ENCODE measurements at regions not wholly inside any gene's neighbourhood (a gene's known extent, or its start where the extent isn't known, plus 50 kb on each side); places are given as distances from the start of the nearest gene placed in this dataset.

GRCh38 chr3:71859123-71859519, 74.2 kb upstream of the PROK2 start:
- H3K4me1 ChIP-seq (ENCODE audit: insufficient read depth, low read length), result peaks cover 15% of the 10 kb centered on the region
- H2AFZ ChIP-seq (ENCODE audit: low read depth, low read length), result no peak overlapping the region
- H3K9me3 ChIP-seq (ENCODE audit: low read length), result peaks cover 5% of the 10 kb centered on the region
- H3K4me3 ChIP-seq (ENCODE audit: low read length), result no peak overlapping the region
- no peaks in the 10 kb centered on the region for H3K27me3 ChIP-seq (ENCODE audit: insufficient read depth, low read length)
- H3K36me3 ChIP-seq (ENCODE audit: insufficient read depth, low read length), result no peaks in the 10 kb centered on the region

- H3K9me3 ChIP-seq (ENCODE audit: low read length), result peaks cover 5% of the 10 kb centered on the region
- no peaks in the 10 kb centered on the region for H3K27me3 ChIP-seq (ENCODE audit: insufficient read depth, low read length)
- H3K4me1 ChIP-seq (ENCODE audit: insufficient read depth, low read length), result peaks cover 17% of the 10 kb centered on the region
- no peaks in the 10 kb centered on the region for H3K36me3 ChIP-seq (ENCODE audit: insufficient read depth, low read length)
- H3K4me3 ChIP-seq (ENCODE audit: low read length), result no peak overlapping the region
- no peak overlapping the region for H2AFZ ChIP-seq (ENCODE audit: low read depth, low read length)
These were observed 73.7 kb upstream of the PROK2 start for GRCh38 chr3:71858503-71859122.

GRCh38 chr3:71857956-71858355, 73.0 kb upstream of the PROK2 start:
- no peak overlapping the region for H3K4me3 ChIP-seq (ENCODE audit: low read length)
- peaks cover 17% of the 10 kb centered on the region for H3K4me1 ChIP-seq (ENCODE audit: insufficient read depth, low read length)
- no peak overlapping the region for H2AFZ ChIP-seq (ENCODE audit: low read depth, low read length)
- no peaks in the 10 kb centered on the region for H3K27me3 ChIP-seq (ENCODE audit: insufficient read depth, low read length)
- no peaks in the 10 kb centered on the region for H3K36me3 ChIP-seq (ENCODE audit: insufficient read depth, low read length)
- H3K9me3 ChIP-seq (ENCODE audit: low read length), result peaks cover 5% of the 10 kb centered on the region

GRCh38 chr3:71854706-71855105, 69.8 kb upstream of the PROK2 start:
- peaks cover 17% of the 10 kb centered on the region for H3K4me1 ChIP-seq (ENCODE audit: insufficient read depth, low read length)
- H2AFZ ChIP-seq (ENCODE audit: low read depth, low read length), result no peak overlapping the region
- no peaks in the 10 kb centered on the region for H3K9me3 ChIP-seq (ENCODE audit: low read length)
- H3K4me3 ChIP-seq (ENCODE audit: low read length), result no peak overlapping the region
- no peaks in the 10 kb centered on the region for H3K36me3 ChIP-seq (ENCODE audit: insufficient read depth, low read length)
- no peaks in the 10 kb centered on the region for H3K27me3 ChIP-seq (ENCODE audit: insufficient read depth, low read length)

GRCh38 chr3:71854096-71854495, 69.1 kb upstream of the PROK2 start:
- peaks cover 17% of the 10 kb centered on the region for H3K4me1 ChIP-seq (ENCODE audit: insufficient read depth, low read length)
- H3K36me3 ChIP-seq (ENCODE audit: insufficient read depth, low read length), result no peaks in the 10 kb centered on the region
- H3K9me3 ChIP-seq (ENCODE audit: low read length), result no peaks in the 10 kb centered on the region
- no peaks in the 10 kb centered on the region for H3K27me3 ChIP-seq (ENCODE audit: insufficient read depth, low read length)
- no peak overlapping the region for H2AFZ ChIP-seq (ENCODE audit: low read depth, low read length)
- H3K4me3 ChIP-seq (ENCODE audit: low read length), result no peak overlapping the region

GRCh38 chr3:71851878-71852277, 66.9 kb upstream of the PROK2 start:
- Histone ChIP-seq H3K4me3 (ENCODE audit: low read length) (no peak overlapping the region), H3K27me3 (ENCODE audit: insufficient read depth, low read length) (no peaks in the 10 kb centered on the region), H3K9me3 (ENCODE audit: low read length) (no peaks in the 10 kb centered on the region)

GRCh38 chr3:71850654-71851053, 65.7 kb upstream of the PROK2 start:
- Histone ChIP-seq H3K4me3 (ENCODE audit: low read length) (no peak overlapping the region), H3K4me1 (ENCODE audit: insufficient read depth, low read length) (peaks cover 16% of the 10 kb centered on the region), H3K36me3 (ENCODE audit: insufficient read depth, low read length) (no peaks in the 10 kb centered on the region), H2AFZ (ENCODE audit: low read depth, low read length) (no peak overlapping the region), H3K9me3 (ENCODE audit: low read length) (no peaks in the 10 kb centered on the region), H3K27me3 (ENCODE audit: insufficient read depth, low read length) (no peaks in the 10 kb centered on the region)

More at GRCh38 chr3:71851878-71852277, 66.9 kb upstream of the PROK2 start:
- Histone ChIP-seq H3K4me1 (ENCODE audit: insufficient read depth, low read length) (peaks cover 17% of the 10 kb centered on the region), H3K36me3 (ENCODE audit: insufficient read depth, low read length) (no peaks in the 10 kb centered on the region), H2AFZ (ENCODE audit: low read depth, low read length) (no peak overlapping the region)

GRCh38 chr3:71849681-71850080, 64.7 kb upstream of the PROK2 start:
- no peaks in the 10 kb centered on the region for H3K27me3 ChIP-seq (ENCODE audit: insufficient read depth, low read length)
- no peak overlapping the region for H3K4me3 ChIP-seq (ENCODE audit: low read length)

GRCh38 chr3:71847794-71848193, 62.8 kb upstream of the PROK2 start:
- Histone ChIP-seq H3K4me1 (ENCODE audit: insufficient read depth, low read length) (no peaks in the 10 kb centered on the region), H3K9me3 (ENCODE audit: low read length) (no peaks in the 10 kb centered on the region), H3K27me3 (ENCODE audit: insufficient read depth, low read length) (no peaks in the 10 kb centered on the region), H3K36me3 (ENCODE audit: insufficient read depth, low read length) (no peaks in the 10 kb centered on the region), H2AFZ (ENCODE audit: low read depth, low read length) (no peak overlapping the region), H3K4me3 (ENCODE audit: low read length) (no peak overlapping the region)

More at GRCh38 chr3:71849681-71850080, 64.7 kb upstream of the PROK2 start:
- H3K36me3 ChIP-seq (ENCODE audit: insufficient read depth, low read length), result no peaks in the 10 kb centered on the region
- peaks cover 7% of the 10 kb centered on the region for H3K4me1 ChIP-seq (ENCODE audit: insufficient read depth, low read length)
- H3K9me3 ChIP-seq (ENCODE audit: low read length), result no peaks in the 10 kb centered on the region
- no peak overlapping the region for H2AFZ ChIP-seq (ENCODE audit: low read depth, low read length)

GRCh38 chr3:71846185-71846584, 61.2 kb upstream of the PROK2 start:
- no peaks in the 10 kb centered on the region for H3K36me3 ChIP-seq (ENCODE audit: insufficient read depth, low read length)
- H2AFZ ChIP-seq (ENCODE audit: low read depth, low read length), result no peak overlapping the region
- H3K4me3 ChIP-seq (ENCODE audit: low read length), result no peak overlapping the region
- no peaks in the 10 kb centered on the region for H3K4me1 ChIP-seq (ENCODE audit: insufficient read depth, low read length)
- H3K9me3 ChIP-seq (ENCODE audit: low read length), result no peaks in the 10 kb centered on the region
- no peaks in the 10 kb centered on the region for H3K27me3 ChIP-seq (ENCODE audit: insufficient read depth, low read length)

GRCh38 chr3:71843071-71843470, 58.1 kb upstream of the PROK2 start:
- no peaks in the 10 kb centered on the region for H3K27me3 ChIP-seq (ENCODE audit: insufficient read depth, low read length)
- H3K9me3 ChIP-seq (ENCODE audit: low read length), result no peaks in the 10 kb centered on the region
- no peak overlapping the region for H2AFZ ChIP-seq (ENCODE audit: low read depth, low read length)
- no peak overlapping the region for H3K4me3 ChIP-seq (ENCODE audit: low read length)
- H3K4me1 ChIP-seq (ENCODE audit: insufficient read depth, low read length), result no peaks in the 10 kb centered on the region
- H3K36me3 ChIP-seq (ENCODE audit: insufficient read depth, low read length), result no peaks in the 10 kb centered on the region

GRCh38 chr3:71838406-71838805, 53.5 kb upstream of the PROK2 start:
- Histone ChIP-seq H3K4me3 (ENCODE audit: low read length) (no peak overlapping the region), H3K36me3 (ENCODE audit: insufficient read depth, low read length) (no peaks in the 10 kb centered on the region), H2AFZ (ENCODE audit: low read depth, low read length) (no peak overlapping the region), H3K4me1 (ENCODE audit: insufficient read depth, low read length) (no peaks in the 10 kb centered on the region), H3K27me3 (ENCODE audit: insufficient read depth, low read length) (no peaks in the 10 kb centered on the region), H3K9me3 (ENCODE audit: low read length) (no peaks in the 10 kb centered on the region)

Measured in neuron (in vitro differentiated cells).